HCEC 1CT (cell line): ENCODE measurements at regions not wholly inside any gene's neighbourhood (a gene's known extent, or its start where the extent isn't known, plus 50 kb on each side); places are given as distances from the start of the nearest gene placed in this dataset.

Experiments
- DNase-seq: peaks from one replicate; pipeline ENCODE4 v3.0.0-alpha.2; 2017

GRCh38 chr5:29367176-29367833 lies 1826.2 kb upstream of the CDH6 start:
- DNase-seq: no peak

DNA sequence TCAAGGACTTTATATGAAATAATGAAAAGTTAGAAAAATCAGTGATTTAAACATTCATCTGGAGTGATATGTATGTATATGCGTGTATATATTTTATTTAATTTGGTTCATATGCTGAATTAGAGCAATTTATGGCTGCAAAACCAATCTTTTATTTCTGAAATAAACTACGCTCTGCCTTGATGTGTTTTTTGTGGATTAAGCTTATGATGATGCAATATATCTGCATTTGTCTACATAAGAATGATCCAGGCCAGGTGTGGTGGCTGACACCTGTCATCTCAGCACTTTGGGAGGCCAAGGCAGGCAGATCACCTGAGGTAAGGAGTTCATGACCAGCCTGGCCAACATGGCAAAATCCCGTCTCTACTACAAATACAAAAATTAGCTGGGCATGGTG lies 1842.3 kb upstream of the CDH6 start:
- no peak for DNase-seq

GRCh38 chr5:29337030-29337429 lies 1856.5 kb upstream of the CDH6 start:
- no peak for DNase-seq

DNA sequence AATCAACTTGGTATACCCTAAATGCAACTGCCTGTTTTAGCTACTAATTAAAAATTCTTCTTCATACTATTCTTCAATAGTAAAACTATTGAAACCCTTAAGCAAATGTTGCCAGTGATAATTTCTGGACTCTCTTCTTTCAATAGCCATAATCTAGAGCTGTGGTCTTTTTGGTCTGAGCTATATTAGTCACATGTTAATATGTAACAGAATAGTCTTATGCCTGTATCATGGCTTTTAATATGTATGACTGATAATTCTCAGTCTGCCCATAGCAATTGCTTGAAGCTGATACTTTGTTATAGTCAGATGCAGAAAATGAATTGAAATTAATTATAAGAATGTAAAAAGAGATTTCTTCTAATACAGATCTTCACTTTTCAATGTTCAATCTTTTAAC lies 1871.9 kb upstream of the CDH6 start:
- no peak for DNase-seq

- no peak for DNase-seq
These were observed 1884.1 kb upstream of the CDH6 start for GRCh38 chr5:29309359-29309758.

DNA sequence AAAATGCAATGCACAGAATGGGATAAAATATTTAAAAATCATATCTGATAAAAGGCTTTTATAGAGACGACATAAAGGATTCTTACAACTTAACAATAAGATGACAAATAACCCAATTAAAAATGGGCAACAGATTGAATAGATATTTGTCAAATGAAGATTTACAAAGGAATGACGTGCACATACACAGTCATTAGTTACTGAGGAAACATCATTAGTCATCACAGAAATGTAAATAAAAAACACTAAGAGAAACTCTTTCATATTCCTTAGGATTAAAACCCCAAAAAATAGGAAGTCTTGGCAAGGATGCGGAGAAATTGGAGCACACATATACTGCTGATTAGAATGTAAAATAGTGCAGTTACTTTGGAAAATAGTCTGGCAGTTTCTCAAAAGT lies 1886.0 kb upstream of the CDH6 start:
- DNase-seq: no peak

- no peak for DNase-seq
These were observed 1888.9 kb upstream of the CDH6 start for GRCh38 chr5:29304545-29304944.

- DNase-seq: no peak
These were observed 1896.9 kb upstream of the CDH6 start for GRCh38 chr5:29296548-29296947.

- DNase-seq: no peak
These were observed 1915.8 kb upstream of the CDH6 start for GRCh38 chr5:29277642-29278041.

DNA sequence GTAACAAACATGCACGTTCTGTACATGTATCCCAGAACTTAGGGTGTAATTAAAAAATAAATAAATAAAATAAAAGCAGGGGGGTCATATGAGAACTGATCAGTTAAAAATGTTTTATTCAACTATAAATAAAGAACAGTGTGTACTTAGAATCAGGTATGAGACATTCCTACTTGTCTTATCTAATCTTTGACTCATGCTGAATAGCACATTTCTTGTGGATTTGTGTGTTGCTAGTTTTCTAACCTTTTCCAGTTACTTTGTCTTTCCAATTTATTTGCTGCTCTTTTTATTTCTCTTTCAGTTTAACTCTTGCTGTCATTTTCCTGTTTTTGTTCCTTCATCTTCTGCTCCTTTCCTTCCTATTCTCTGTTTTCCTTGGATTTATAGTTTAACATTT lies 1917.1 kb upstream of the CDH6 start:
- DNase-seq: no peak

DNA sequence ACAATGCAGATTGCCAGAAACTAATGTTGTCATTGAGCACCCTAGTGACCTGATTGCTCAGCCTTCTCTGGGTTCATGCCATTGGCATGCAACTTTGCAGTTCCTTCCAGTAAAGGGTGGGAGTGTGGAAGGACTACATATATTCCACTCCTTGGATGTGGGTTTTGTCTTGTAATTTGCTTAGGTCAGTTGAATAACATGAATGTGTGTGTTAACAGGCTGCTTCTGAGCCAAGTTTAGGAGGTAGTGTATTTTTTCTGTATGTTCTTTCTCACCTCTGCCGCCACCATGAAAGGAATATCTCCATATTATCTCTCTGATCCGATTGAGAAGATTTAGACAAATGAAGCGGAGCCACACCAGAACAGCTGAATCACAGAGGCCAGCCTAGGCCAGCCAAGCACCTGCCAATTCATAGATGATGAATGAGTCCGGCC lies 1929.6 kb upstream of the CDH6 start:
- no peak for DNase-seq

- no peak for DNase-seq
These were observed 1931.0 kb upstream of the CDH6 start for GRCh38 chr5:29262339-29263123.

DNA sequence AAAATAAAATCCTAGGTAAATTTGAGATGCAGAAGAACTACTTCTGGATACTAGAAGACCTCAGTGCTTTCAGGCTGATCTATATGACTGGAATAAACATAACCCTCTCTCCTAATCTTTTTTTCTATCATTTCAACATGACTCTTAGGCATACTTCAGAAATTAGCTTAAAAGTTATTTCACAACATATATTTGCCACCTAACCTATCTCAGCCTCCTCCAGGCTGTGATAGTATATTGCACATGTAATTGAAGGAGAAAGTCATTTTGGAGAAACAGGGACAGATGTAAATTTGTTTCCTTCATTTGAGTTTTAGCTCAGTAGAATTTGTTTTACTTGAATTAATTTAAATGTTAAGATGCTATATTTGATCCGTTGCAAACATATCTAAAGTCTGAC lies 1932.3 kb upstream of the CDH6 start:
- DNase-seq: no peak

DNA sequence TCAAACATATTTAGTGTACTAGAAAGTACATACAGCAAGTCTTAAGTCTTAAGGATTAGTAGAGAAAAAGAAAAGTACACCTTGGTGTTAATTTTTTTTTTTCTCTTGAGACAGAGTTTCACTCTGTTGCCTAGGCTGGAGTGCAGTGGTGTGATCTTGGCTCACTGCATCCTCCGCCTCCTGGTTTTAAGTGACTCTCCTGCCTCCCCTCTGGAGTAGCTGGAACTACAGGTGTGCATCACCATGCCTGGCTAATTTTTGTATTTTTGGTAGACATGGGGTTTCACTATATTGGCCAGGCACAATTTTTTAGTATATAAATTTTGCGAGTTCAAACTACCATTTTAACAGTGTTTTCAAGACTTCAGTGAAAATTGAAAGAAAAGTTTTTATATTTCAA lies 1941.1 kb upstream of the CDH6 start:
- no peak for DNase-seq

DNA sequence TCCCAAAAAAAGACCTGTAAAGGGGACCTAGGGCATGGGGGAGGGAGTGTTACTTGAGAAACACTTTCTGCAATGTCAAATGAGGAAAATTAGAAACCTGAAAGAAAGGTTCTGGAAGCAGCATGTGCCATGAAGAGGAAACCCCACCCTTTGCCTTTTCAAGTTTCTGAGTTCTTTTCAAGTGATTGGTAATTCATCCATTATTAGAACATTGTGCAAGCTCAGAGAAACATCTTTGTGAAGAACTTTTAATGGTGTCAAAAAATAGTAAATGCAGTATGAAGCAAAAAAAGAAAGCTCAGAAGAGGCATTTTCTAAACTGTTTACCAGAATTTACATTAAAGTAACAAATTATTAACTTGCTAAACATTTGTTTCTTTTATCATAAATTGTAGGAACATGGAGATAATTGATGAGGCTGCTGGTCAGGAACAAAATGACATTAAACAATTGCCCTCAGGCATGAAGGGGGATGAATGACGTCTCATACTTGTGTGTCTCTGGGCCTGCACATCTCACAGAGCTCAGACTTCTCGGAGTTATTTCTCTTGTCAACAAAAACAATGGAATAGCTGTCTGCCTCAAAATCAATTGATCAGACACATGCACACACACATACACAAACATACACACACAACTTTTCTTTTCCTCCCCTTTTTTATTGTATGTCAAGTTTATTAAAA lies 1946.0 kb upstream of the CDH6 start:
- no peak for DNase-seq

DNA sequence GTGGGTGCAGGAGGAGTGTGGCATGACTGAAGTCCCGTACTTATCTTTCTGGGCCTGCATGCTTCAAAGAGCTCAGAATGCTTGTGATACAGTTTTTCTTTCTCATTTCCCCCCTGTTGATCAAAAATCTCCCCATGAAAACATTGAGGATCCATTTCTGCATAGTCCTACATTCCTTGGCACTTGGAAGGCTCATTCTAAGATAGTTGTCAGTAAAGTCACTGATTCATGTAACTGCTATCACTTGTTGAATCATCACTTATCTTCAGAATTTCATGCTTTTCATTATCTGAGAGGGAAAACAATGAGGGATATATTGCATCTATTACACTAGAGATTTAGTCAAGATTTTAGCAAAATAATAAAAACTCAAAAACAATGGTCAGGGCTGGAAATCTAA lies 1953.1 kb upstream of the CDH6 start:
- DNase-seq: no peak

GRCh38 chr5:29239606-29240005 lies 1953.9 kb upstream of the CDH6 start:
- DNase-seq: no peak

DNA sequence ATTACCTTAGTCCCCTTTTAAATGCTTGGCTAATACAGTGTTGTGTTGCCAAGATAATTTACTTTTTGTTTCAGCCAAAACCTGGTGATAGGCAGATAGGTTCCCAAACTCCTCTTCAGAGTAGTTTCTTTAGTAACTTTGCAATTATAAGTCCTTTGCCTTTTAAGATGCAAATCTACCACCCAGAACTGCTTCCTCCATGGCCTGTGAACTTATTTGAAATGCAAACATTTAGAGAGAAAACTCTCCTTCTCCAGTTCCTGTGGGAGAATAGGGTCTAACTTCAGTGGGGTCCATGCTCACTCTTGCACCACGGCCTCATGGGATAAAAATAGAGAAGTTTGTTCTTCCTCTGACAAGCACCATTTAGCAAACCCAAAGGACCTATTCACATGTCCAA lies 1955.4 kb upstream of the CDH6 start:
- DNase-seq: no peak

- no peak for DNase-seq
These were observed 1962.3 kb upstream of the CDH6 start for GRCh38 chr5:29231154-29231553.

DNA sequence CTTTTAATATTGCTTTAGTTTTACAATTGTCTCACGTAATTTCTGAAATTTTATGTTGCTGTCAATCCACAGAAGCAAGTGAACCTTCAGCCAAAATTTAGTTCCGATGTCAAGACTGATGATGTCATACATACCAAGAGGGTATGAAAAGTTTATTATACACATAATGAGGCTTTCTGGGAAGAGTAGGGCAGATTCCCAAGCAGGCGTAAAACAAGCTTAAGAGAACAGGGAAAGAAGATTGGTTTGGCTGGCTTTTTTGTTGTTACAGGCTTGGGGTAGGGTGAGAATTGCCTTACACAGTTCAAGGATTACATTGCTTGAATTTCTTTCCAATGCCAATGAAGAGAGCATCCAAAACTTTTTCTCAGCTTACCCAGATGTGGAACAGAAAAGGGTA lies 1962.9 kb upstream of the CDH6 start:
- DNase-seq: no peak

GRCh38 chr5:29229461-29229860 lies 1964.0 kb upstream of the CDH6 start:
- no peak for DNase-seq

GRCh38 chr5:29218138-29218537 lies 1975.3 kb upstream of the CDH6 start:
- no peak for DNase-seq

DNA sequence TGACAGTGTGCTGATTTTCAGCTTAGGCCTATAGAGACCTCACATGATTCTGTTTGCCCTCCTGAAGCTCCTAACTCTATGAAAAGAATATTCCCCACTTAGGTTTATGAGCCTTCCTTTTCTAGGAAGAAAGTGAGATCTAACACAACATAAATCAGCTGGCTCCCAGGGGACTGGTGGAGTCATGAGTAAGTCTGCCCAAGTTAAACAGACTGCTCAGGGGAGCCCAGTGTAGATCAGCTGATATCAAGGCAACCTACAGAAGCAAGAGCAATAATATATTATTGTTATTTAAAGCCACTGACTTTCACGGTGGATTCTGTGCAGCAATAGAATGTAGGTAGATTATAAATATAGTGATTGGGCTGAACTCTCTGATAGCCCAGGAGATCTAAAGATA lies 1978.6 kb upstream of the CDH6 start:
- DNase-seq: no peak

DNA sequence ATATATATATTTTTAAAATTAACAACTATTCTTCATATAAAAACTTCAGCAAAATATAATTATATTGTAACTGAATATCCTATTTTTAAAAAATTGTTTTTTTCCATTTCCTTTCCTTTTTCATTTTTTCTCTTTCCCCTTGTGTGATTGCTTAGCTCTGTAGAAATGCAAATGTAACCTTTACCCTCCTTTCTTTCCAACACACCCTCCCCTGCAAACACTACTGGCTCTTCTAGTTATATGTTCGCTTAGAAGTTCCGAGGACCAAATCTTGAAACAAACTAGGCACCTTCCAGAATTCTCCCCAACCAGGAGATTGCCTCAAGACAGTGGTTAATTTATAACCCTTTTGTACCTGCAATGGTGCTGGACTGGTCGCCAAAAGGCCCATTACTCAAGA lies 1980.0 kb upstream of the CDH6 start:
- no peak for DNase-seq
